Suprapubic skin (tissue), 4 donors: ENCODE measurements at regions not wholly inside any gene's neighbourhood (a gene's known extent, or its start where the extent isn't known, plus 50 kb on each side); places are given as distances from the start of the nearest gene placed in this dataset.

ENCODE experiments used
- DNase-seq, 2 donors: peaks; one replicate each; pipeline ENCODE4 v3.0.0-alpha.2; 2019; ENCODE audit warnings: low spot score in 2 of 2
- H3K27ac ChIP-seq: fragments of 200-600 bp; sonication (generic); one replicate; pipeline ENCODE4 v1.5.1; 2019
- H3K27me3 ChIP-seq: fragments of 200-600 bp; sonication (generic); one replicate; pipeline ENCODE4 v1.5.1; 2019
- H3K36me3 ChIP-seq: fragments of 200-600 bp; sonication (generic); one replicate; pipeline ENCODE4 v1.5.1; 2019
- H3K4me1 ChIP-seq: fragments of 200-600 bp; sonication (generic); one replicate; pipeline ENCODE4 v1.5.1; 2019
- H3K4me3 ChIP-seq: fragments of 200-600 bp; sonication (generic); one replicate; pipeline ENCODE4 v1.5.1; 2019; ENCODE audit warnings: mild to moderate bottlenecking
- H3K9me3 ChIP-seq: fragments of 200-600 bp; sonication (generic); one replicate; pipeline ENCODE4 v1.5.1; 2019
- EP300 ChIP-seq: sonication (generic); formaldehyde crosslinking; IDR thresholded peaks from one replicate; pipeline ENCODE4 v1.6.1; 2017; ENCODE audit warnings: antibody characterized with exemption
- POLR2A ChIP-seq, 2 donors: fragments of 450-650 bp; IDR thresholded peaks; one replicate each; pipeline ENCODE4 v1.6.1; 2017; ENCODE audit warnings: antibody characterized with exemption in 2 of 2, mild to moderate bottlenecking in 2 of 2, moderate library complexity in 2 of 2
- POLR2AphosphoS5 ChIP-seq, 3 donors: sonication (generic); formaldehyde crosslinking; IDR thresholded peaks; one replicate each; pipeline ENCODE4 v1.6.1; 2017; ENCODE audit warnings: antibody characterized with exemption in 3 of 3
- WGBS: methylation state at CpG from one replicate; pipeline ENCODE4 v1.1.5; 2018; 5-methylcytosine and 5-hydroxymethylcytosine counted together
- TF ChIP-seq, protein P1 (sequence below), 2 donors: fragments of 200-600 bp in 1 of 2; fragments of 450-650 bp in 1 of 2; sonication (generic) in 1 of 2; IDR thresholded peaks; one replicate each; pipeline ENCODE4 v1.5.1; 2016 to 2019; ENCODE audit warnings: antibody characterized with exemption in 2 of 2, mild to moderate bottlenecking in 1 of 2, moderate library complexity in 1 of 2

DNA sequence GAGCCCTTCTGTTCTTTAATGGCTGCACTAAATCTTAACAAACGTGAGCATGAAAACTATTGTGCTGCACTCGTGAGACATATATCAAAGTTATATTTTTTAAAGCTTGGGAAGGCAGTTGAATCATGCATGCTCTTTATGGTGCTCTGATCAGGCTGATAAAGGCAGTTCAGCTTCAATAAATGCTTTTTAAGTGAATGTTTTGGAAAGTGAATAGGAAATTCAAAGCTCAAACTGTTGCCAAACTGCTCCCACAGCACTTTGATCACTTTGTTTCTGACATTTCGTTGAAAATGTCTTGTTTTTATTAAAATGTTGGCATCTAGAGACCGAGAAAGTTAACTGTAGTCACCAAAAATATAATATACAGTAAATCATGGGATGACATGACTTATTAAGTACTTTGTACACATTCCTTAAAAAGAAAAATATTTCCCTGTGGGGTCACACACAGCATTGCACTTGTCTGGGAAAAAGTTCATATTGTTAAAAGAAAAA lies 625.7 kb upstream of the PCDH9 start:
- H3K9me3 ChIP-seq = peaks cover 2% of the 10 kb centered on the region
- no peaks in the 10 kb centered on the region for H3K4me1 ChIP-seq
- H3K4me3 ChIP-seq = no peak overlapping the region
- TF ChIP-seq POLR2AphosphoS5 (IDR thresholded peaks at IDR 0.05) (no peak), POLR2A (IDR thresholded peaks at IDR 0.05) (no peak)
- TF ChIP-seq, protein P1, sequence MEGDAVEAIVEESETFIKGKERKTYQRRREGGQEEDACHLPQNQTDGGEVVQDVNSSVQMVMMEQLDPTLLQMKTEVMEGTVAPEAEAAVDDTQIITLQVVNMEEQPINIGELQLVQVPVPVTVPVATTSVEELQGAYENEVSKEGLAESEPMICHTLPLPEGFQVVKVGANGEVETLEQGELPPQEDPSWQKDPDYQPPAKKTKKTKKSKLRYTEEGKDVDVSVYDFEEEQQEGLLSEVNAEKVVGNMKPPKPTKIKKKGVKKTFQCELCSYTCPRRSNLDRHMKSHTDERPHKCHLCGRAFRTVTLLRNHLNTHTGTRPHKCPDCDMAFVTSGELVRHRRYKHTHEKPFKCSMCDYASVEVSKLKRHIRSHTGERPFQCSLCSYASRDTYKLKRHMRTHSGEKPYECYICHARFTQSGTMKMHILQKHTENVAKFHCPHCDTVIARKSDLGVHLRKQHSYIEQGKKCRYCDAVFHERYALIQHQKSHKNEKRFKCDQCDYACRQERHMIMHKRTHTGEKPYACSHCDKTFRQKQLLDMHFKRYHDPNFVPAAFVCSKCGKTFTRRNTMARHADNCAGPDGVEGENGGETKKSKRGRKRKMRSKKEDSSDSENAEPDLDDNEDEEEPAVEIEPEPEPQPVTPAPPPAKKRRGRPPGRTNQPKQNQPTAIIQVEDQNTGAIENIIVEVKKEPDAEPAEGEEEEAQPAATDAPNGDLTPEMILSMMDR (IDR thresholded peaks at IDR 0.05) = no peak
- WGBS = 6% methylated on average over 4 of the region's 4 CpGs
- no peak for DNase-seq
- no peaks in the 10 kb centered on the region for H3K36me3 ChIP-seq
- H3K27me3 ChIP-seq = no peaks in the 10 kb centered on the region
- no peak overlapping the region for H3K27ac ChIP-seq

DNA sequence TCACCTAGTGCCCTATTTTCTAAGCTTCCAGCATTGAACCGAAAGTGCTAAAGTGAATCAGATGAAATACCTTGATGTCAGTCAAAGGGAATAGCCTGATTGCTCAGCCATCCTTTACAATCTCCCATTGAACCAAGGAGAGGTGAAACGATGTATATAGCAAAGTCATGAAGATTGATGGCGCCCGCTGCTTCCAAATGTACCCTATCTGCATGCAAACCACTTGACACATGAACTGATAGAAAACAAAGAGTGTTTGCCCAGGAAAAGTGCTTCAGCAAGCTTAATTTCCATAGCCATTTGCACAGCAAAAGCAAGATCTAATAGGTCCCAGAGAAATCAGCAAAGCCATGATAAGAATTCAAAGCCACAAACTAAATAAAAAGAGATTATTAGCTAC lies 624.9 kb upstream of the PCDH9 start:
- no peak for TF ChIP-seq EP300
- no peak for TF ChIP-seq POLR2AphosphoS5 (IDR thresholded peaks at IDR 0.05)
- no peak for TF ChIP-seq POLR2A (IDR thresholded peaks at IDR 0.05)
- TF ChIP-seq, protein P1 (IDR thresholded peaks at IDR 0.05) = no peak
- DNase-seq = no peak
- 53% methylated on average over 4 of the region's 4 CpGs for WGBS

DNA sequence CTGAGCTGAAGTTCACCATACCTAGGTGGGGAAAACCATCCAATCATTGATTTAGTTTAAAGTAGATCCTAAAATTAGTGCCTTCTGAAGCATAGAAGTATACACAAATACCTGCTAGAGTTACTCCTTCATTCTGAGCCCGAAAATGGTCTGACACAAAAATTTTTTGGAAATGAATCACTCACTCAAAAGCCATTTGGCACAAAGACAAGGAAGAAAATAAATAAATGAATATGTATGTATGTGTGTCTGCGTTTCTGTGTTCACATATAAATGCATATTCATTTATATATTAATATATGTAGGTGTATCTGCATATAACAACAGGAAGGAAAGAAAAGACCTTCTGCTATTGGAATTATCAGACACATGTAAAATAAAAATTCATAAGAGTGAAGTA lies 614.4 kb upstream of the PCDH9 start:
- 73% methylated on average over 2 of the region's 2 CpGs for WGBS
- no peak overlapping the region for H3K4me3 ChIP-seq
- H3K27me3 ChIP-seq = no peaks in the 10 kb centered on the region
- TF ChIP-seq POLR2AphosphoS5 (IDR thresholded peaks at IDR 0.05) (no peak), EP300 (no peak), POLR2A (IDR thresholded peaks at IDR 0.05) (no peak)
- TF ChIP-seq, protein P1 (IDR thresholded peaks at IDR 0.05) = no peak
- peaks cover 10% of the 10 kb centered on the region for H3K9me3 ChIP-seq
- no peaks in the 10 kb centered on the region for H3K4me1 ChIP-seq
- DNase-seq = no peak
- no peak overlapping the region for H3K27ac ChIP-seq
- H3K36me3 ChIP-seq = no peaks in the 10 kb centered on the region

More for the DNA sequence above, 624.9 kb upstream of the PCDH9 start:
- Histone ChIP-seq H3K36me3 (no peaks in the 10 kb centered on the region), H3K4me3 (no peak overlapping the region), H3K27ac (no peak overlapping the region), H3K4me1 (no peaks in the 10 kb centered on the region), H3K27me3 (no peaks in the 10 kb centered on the region), H3K9me3 (peaks cover 2% of the 10 kb centered on the region)

DNA sequence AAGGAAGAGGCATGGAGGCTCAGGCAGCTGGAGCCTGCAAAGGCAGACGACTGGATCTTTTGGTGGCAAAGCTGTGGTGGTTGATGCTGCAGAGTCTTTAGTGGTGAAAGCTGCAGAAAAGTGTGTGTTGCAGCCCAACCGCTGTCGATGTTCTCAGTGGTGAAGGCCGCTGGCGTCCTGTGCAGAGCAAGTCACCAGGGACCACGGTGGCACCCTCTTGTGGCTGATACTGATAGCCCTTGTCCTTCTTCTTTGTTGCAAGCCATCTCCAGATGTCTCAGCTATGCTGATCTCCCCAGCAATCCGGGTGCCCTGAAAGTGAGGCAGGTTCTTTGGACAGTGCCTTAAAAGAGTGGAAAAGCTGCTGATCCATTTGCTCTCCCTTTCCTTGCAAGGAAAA lies 610.9 kb upstream of the PCDH9 start:
- DNase-seq = no peak
- H3K4me1 ChIP-seq = no peaks in the 10 kb centered on the region
- peaks cover 10% of the 10 kb centered on the region for H3K9me3 ChIP-seq
- no peak overlapping the region for H3K27ac ChIP-seq
- H3K27me3 ChIP-seq = no peaks in the 10 kb centered on the region
- H3K4me3 ChIP-seq = no peak overlapping the region
- 88% methylated on average over 7 of the region's 7 CpGs for WGBS
- TF ChIP-seq POLR2A (IDR thresholded peaks at IDR 0.05) (no peak), EP300 (no peak), POLR2AphosphoS5 (IDR thresholded peaks at IDR 0.05) (no peak)
- TF ChIP-seq, protein P1 (IDR thresholded peaks at IDR 0.05) = no peak
- H3K36me3 ChIP-seq = no peaks in the 10 kb centered on the region

DNA sequence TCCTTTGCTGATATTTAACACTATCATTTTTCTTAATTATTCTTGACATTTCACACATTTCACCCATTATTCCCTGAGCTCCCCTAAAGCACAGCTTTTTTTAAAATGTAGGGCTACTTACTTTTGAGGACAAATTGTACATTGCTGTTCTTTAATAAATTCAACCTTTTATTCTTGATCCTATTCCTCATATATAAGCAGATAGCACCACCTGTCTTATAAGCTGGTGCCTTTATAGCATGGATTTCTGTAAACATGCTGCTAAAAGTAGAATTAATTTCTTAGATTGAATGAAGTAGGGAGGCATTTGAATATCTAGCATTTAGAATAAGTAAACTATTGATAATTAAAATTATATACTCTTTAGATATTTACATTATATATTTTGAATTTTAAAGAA lies 603.4 kb upstream of the PCDH9 start:
- Histone ChIP-seq H3K4me3 (no peak overlapping the region), H3K27ac (no peak overlapping the region), H3K36me3 (no peaks in the 10 kb centered on the region), H3K9me3 (no peaks in the 10 kb centered on the region), H3K27me3 (no peaks in the 10 kb centered on the region), H3K4me1 (no peaks in the 10 kb centered on the region)
- TF ChIP-seq POLR2A (IDR thresholded peaks at IDR 0.05) (no peak), EP300 (no peak), POLR2AphosphoS5 (IDR thresholded peaks at IDR 0.05) (no peak)
- TF ChIP-seq, protein P1 (IDR thresholded peaks at IDR 0.05) = no peak
- DNase-seq = no peak
